GM12878 (cell line): ENCODE measurements at regions not wholly inside any gene's neighbourhood (a gene's known extent, or its start where the extent isn't known, plus 50 kb on each side); places are given as distances from the start of the nearest gene placed in this dataset.

ENCODE experiments used
- ATAC-seq: fragments of 200-7000 bp; cut with Tn5 transposase; 3 replicates; pipeline ENCODE4 v1.9.1; 2020; ENCODE audit warnings: mild to moderate bottlenecking, moderate library complexity
- BruUV-seq: library from RNA; stranded (reverse); fragments of 400-500 nt; replicated peaks from 2 replicates; lab custom pipeline; 2021; lab: Mats Ljungman, UMichigan
- CTCF ChIA-PET: fragments of 300-600 bp; sonication (Branson Sonifier 250); formaldehyde crosslinking; extraction: SDS; loops from one replicate; lab custom pipeline; 2021; ENCODE audit warnings: inconsistent platforms; lab: Yijun Ruan, JAX
- POLR2A ChIA-PET: fragments of 350-600 bp; formaldehyde crosslinking; extraction: SDS; loops from one replicate; lab custom pipeline; 2021; ENCODE audit warnings: inconsistent platforms; lab: Charles Lee
- RAD21 ChIA-PET: fragments of 300-600 bp; sonication (Branson Sonifier 250); formaldehyde crosslinking; loops from one replicate; lab custom pipeline; 2023; ENCODE audit warnings: antibody characterized with exemption; ENCODE audit not compliant: unreplicated experiment; lab: Charles Lee
- SMC1A ChIA-PET: fragments of 300-600 bp; sonication (Branson Sonifier 250); formaldehyde crosslinking; loops from one replicate; lab custom pipeline; 2023; ENCODE audit not compliant: unreplicated experiment, uncharacterized antibody; lab: Charles Lee
- DNase-seq: peaks from one replicate; pipeline ENCODE4 v3.0.0-alpha.2; 2011; ENCODE audit warnings: low read depth, low spot score
- FAIRE-seq: peaks from 3 replicates; lab custom pipeline; 2011; peaks lifted over from hg19 to GRCh38; lab: Jason Lieb, UNC
- H2AFZ ChIP-seq: 2 replicates; pipeline ENCODE4 v1.6.0; 2011; ENCODE audit warnings: low read depth, low read length, control low read depth; ENCODE audit not compliant: control insufficient read depth
- H3K27ac ChIP-seq: 2 replicates; pipeline ENCODE4 v1.5.1; 2011; ENCODE audit warnings: control low read depth; ENCODE audit not compliant: control insufficient read depth, insufficient read depth
- H3K27me3 ChIP-seq, 2 experiments: replicated peaks in 1 of 2; 2 replicates each; pipeline versions ENCODE4 v1.6.0 to v1.6.1; 2011; ENCODE audit warnings: low read length in 1 of 2; ENCODE audit not compliant: control insufficient read depth in 2 of 2, insufficient read depth in 2 of 2
- H3K36me3 ChIP-seq, 2 experiments: 2 replicates each; pipeline ENCODE4 v1.5.1; 2011; ENCODE audit warnings: low read length in 1 of 2; ENCODE audit not compliant: control insufficient read depth in 2 of 2, insufficient read depth in 2 of 2
- H3K4me1 ChIP-seq: 2 replicates; pipeline ENCODE4 v1.6.1; 2011; ENCODE audit warnings: mild to moderate bottlenecking, low read length, moderate library complexity, mixed read lengths; ENCODE audit not compliant: control insufficient read depth, insufficient read depth
- H3K4me2 ChIP-seq: 2 replicates; pipeline ENCODE4 v1.6.0; 2011; ENCODE audit warnings: control low read depth; ENCODE audit not compliant: control insufficient read depth, insufficient read depth
- H3K4me3 ChIP-seq: fragments of 200-600 bp; sonication (generic); 2 replicates; pipeline ENCODE4 v1.5.1; 2016
- H3K79me2 ChIP-seq: 2 replicates; pipeline ENCODE4 v1.6.0; 2011; ENCODE audit warnings: low read length; ENCODE audit not compliant: control insufficient read depth, insufficient read depth
- H3K9ac ChIP-seq: 2 replicates; pipeline ENCODE4 v1.8.0; 2011; ENCODE audit warnings: low read length, control low read depth, mixed read lengths; ENCODE audit not compliant: control insufficient read depth, insufficient read depth
- H3K9me3 ChIP-seq: replicated peaks from 3 replicates; pipeline ENCODE4 v1.5.1; 2011; ENCODE audit warnings: mild to moderate bottlenecking, low read length; ENCODE audit not compliant: control insufficient read depth, insufficient read depth
- H4K20me1 ChIP-seq: 2 replicates; pipeline ENCODE4 v1.6.0; 2011; ENCODE audit not compliant: control insufficient read depth, insufficient read depth
- ATF3 ChIP-seq: IDR thresholded peaks from 2 replicates; pipeline ENCODE4 v1.6.1; 2011; ENCODE audit warnings: low read depth, mild to moderate bottlenecking, low read length, moderate library complexity, borderline replicate concordance; ENCODE audit errors: extremely low read depth
- BCLAF1 ChIP-seq: fragments of 450-650 bp; IDR thresholded peaks from 2 replicates; pipeline ENCODE4 v1.6.1; 2017; ENCODE audit warnings: antibody characterized with exemption, mild to moderate bottlenecking, moderate library complexity
- BMI1 ChIP-seq: fragments of 450-650 bp; IDR thresholded peaks from 2 replicates; pipeline ENCODE4 v1.6.1; 2016; ENCODE audit warnings: mild to moderate bottlenecking, moderate library complexity, borderline replicate concordance
- CBFB ChIP-seq: IDR thresholded peaks from 2 replicates; pipeline ENCODE4 v1.6.1; 2016; ENCODE audit warnings: antibody characterized with exemption, low read depth
- CBX3 ChIP-seq: fragments of 200-600 bp; sonication (generic); IDR thresholded peaks from 2 replicates; pipeline ENCODE4 v1.6.1; 2016; ENCODE audit warnings: low read depth, borderline replicate concordance
- CEBPB ChIP-seq, 2 experiments: fragments of 150-350 bp in 1 of 2; IDR thresholded peaks; 2 replicates each; pipeline ENCODE4 v1.6.1; 2012 to 2014; ENCODE audit warnings: low read depth in 2 of 2, low read length in 2 of 2, borderline replicate concordance in 1 of 2, inconsistent platforms in 1 of 2
- EED ChIP-seq: sonication (generic); IDR thresholded peaks from 2 replicates; pipeline ENCODE4 v1.6.1; 2016; ENCODE audit warnings: antibody characterized with exemption, low read depth
- HCFC1 ChIP-seq: fragments of 150-350 bp; IDR thresholded peaks from 2 replicates; pipeline ENCODE4 v1.6.1; 2014; ENCODE audit warnings: low read length
- MTA3 ChIP-seq: IDR thresholded peaks from 2 replicates; pipeline ENCODE4 v1.6.1; 2012; ENCODE audit warnings: low read length, inconsistent platforms, borderline replicate concordance
- MXI1 ChIP-seq: fragments of 150-350 bp; IDR thresholded peaks from 2 replicates; pipeline ENCODE4 v1.6.1; 2011; ENCODE audit warnings: low read depth, mild to moderate bottlenecking, inconsistent platforms, low read length, improper control_type of control experiment
- PAX5 ChIP-seq: IDR thresholded peaks from 2 replicates; pipeline ENCODE4 v1.6.1; 2011; ENCODE audit warnings: low read depth, low read length, borderline replicate concordance
- POLR2A ChIP-seq: IDR thresholded peaks from 2 replicates; pipeline ENCODE4 v1.6.1; 2011; ENCODE audit warnings: low read depth, mild to moderate bottlenecking, low read length
- POLR2AphosphoS5 ChIP-seq: IDR thresholded peaks from 2 replicates; pipeline ENCODE4 v1.6.1; 2011; ENCODE audit warnings: mild to moderate bottlenecking, low read length, inconsistent platforms
- RAD21 ChIP-seq: IDR thresholded peaks from 2 replicates; pipeline ENCODE4 v1.6.1; 2011; ENCODE audit warnings: mild to moderate bottlenecking, low read depth, low read length, moderate library complexity; ENCODE audit not compliant: insufficient read depth
- SMAD5 ChIP-seq: IDR thresholded peaks from 2 replicates; pipeline ENCODE4 v1.6.1; 2016; ENCODE audit warnings: antibody characterized with exemption, low read depth
- SP1 ChIP-seq: IDR thresholded peaks from one replicate; pipeline ENCODE4 v1.6.1; 2011; ENCODE audit warnings: low read depth, low read length
- TARDBP ChIP-seq: IDR thresholded peaks from 2 replicates; pipeline ENCODE4 v1.6.1; 2016; ENCODE audit warnings: borderline replicate concordance
- TCF7 ChIP-seq: IDR thresholded peaks from 2 replicates; pipeline ENCODE4 v1.6.1; 2014; ENCODE audit warnings: antibody characterized with exemption, borderline replicate concordance
- WGBS: methylation state at CpG from one replicate; pipeline ENCODE4 v1.1.6; 2016; ENCODE audit warnings: low lambda C conversion rate; ENCODE audit not compliant: insufficient replicate concordance, insufficient coverage; ENCODE audit errors: missing lambda C conversion rate; 5-methylcytosine and 5-hydroxymethylcytosine counted together
- in situ Hi-C: fragments of 300-500 bp; cut with MboI; formaldehyde crosslinking; loops from 9 replicates; pipeline ENCODE4 v1.14.3; 2018; ENCODE audit warnings: mixed read lengths
- intact Hi-C: fragments of 100-400 bp; cut with micrococcal nuclease; formaldehyde crosslinking; loops from one replicate; pipeline ENCODE4 v1.14.2; 2022; ENCODE audit not compliant: unreplicated experiment
- TF ChIP-seq, protein P1 (sequence below): IDR thresholded peaks from 2 replicates; pipeline ENCODE4 v1.6.1; 2012; ENCODE audit warnings: mild to moderate bottlenecking, low read depth, low read length
- TF ChIP-seq, protein P2 (sequence below): IDR thresholded peaks from 2 replicates; pipeline ENCODE4 v1.6.1; 2012; ENCODE audit warnings: low read depth, low read length, improper control_type of control experiment

DNA sequence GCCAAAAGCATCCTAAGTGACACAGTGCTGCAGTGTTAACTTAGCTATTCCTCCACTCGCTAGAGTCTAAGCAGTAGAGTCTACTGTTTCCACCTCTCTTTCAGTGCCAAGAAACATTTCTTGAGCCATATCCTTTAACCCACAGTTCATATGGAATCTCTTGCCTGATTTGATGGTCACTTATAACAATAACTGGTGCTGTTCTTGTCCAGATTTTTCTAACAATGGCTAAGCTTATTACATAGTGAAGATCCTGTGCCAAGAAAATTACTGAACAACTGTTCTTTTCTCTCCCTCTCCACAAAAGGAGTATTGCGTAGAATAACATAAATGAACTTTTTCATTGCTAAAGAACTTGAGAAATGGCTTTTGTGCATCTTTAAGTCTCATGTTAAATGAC lies 121.3 kb downstream of the CDC7 start:
- CTCF ChIA-PET, result interaction anchor here (0.6 kb wide), 1 partner anchor 284 kb away, joined by 3 read pairs; no protein-coding TSS in a partner anchor
- Histone ChIP-seq H3K4me2 (no peak overlapping the region), H4K20me1 (no peaks in the 10 kb centered on the region), H2AFZ (no peak overlapping the region), H3K9ac (no peak overlapping the region), H3K9me3 (no peaks in the 10 kb centered on the region), H3K79me2 (no peaks in the 10 kb centered on the region), H3K4me1 (no peaks in the 10 kb centered on the region)
- SMC1A ChIA-PET, result interaction anchor here (1.0 kb wide), 1 partner anchor 12 kb away, joined by 3 read pairs; no protein-coding TSS in a partner anchor
- intact Hi-C loops, result no loop called here
- in situ Hi-C loops, result no loop called here
- POLR2A ChIA-PET, result no interaction called here
- 54% methylated on average over 2 of the region's 2 CpGs for WGBS
- RAD21 ChIA-PET, result no interaction called here
- no TSS peak for BruUV-seq
- no peak for ATAC-seq
- TF ChIP-seq POLR2A (no peak), ATF3 (no peak), TARDBP (no peak), RAD21 (no peak), EED (no peak), BMI1 (no peak), POLR2AphosphoS5 (no peak), CBFB (no peak), HCFC1 (no peak), BCLAF1 (no peak), SMAD5 (no peak), PAX5 (no peak), MTA3 (no peak), CEBPB (IDR thresholded peaks at IDR 0.05; ENCODE audit: borderline replicate concordance in 1 of 2, low read depth in 2 of 2, low read length in 2 of 2) (no peak), TCF7 (no peak), CBX3 (no peak), MXI1 (no peak), SP1 (no peak)
- TF ChIP-seq, protein P1, sequence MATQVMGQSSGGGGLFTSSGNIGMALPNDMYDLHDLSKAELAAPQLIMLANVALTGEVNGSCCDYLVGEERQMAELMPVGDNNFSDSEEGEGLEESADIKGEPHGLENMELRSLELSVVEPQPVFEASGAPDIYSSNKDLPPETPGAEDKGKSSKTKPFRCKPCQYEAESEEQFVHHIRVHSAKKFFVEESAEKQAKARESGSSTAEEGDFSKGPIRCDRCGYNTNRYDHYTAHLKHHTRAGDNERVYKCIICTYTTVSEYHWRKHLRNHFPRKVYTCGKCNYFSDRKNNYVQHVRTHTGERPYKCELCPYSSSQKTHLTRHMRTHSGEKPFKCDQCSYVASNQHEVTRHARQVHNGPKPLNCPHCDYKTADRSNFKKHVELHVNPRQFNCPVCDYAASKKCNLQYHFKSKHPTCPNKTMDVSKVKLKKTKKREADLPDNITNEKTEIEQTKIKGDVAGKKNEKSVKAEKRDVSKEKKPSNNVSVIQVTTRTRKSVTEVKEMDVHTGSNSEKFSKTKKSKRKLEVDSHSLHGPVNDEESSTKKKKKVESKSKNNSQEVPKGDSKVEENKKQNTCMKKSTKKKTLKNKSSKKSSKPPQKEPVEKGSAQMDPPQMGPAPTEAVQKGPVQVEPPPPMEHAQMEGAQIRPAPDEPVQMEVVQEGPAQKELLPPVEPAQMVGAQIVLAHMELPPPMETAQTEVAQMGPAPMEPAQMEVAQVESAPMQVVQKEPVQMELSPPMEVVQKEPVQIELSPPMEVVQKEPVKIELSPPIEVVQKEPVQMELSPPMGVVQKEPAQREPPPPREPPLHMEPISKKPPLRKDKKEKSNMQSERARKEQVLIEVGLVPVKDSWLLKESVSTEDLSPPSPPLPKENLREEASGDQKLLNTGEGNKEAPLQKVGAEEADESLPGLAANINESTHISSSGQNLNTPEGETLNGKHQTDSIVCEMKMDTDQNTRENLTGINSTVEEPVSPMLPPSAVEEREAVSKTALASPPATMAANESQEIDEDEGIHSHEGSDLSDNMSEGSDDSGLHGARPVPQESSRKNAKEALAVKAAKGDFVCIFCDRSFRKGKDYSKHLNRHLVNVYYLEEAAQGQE, result no peak
- TF ChIP-seq, protein P2, sequence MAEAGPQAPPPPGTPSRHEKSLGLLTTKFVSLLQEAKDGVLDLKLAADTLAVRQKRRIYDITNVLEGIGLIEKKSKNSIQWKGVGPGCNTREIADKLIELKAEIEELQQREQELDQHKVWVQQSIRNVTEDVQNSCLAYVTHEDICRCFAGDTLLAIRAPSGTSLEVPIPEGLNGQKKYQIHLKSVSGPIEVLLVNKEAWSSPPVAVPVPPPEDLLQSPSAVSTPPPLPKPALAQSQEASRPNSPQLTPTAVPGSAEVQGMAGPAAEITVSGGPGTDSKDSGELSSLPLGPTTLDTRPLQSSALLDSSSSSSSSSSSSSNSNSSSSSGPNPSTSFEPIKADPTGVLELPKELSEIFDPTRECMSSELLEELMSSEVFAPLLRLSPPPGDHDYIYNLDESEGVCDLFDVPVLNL, result no peak
- TF ChIP-seq, all 136 proteins: peak for 0
- DNase-seq, result no peak
- H3K36me3 ChIP-seq, result no peaks in the 10 kb centered on the region
- no peak overlapping the region for H3K27ac ChIP-seq
- H3K27me3 ChIP-seq, result peaks cover 0 to 3% of the 10 kb centered on the region in 2 experiments; a peak in 1 of 4 replicates
- H3K4me3 ChIP-seq, result no peak overlapping the region
- no peak for FAIRE-seq
